ENCODE measurements at regions not wholly inside any gene's neighbourhood (a gene's known extent, or its start where the extent isn't known, plus 50 kb on each side); places are given as distances from the start of the nearest gene placed in this dataset.

GRCh38 chr22:27212617-27213177 lies 555.3 kb downstream of the MIAT start:
- DNase-seq: no peak

GRCh38 chr22:27213294-27213693 lies 555.9 kb downstream of the MIAT start:
- DNase-seq: no peak

GRCh38 chr22:27213766-27214581 lies 556.6 kb downstream of the MIAT start:
- DNase-seq: no peak

GRCh38 chr22:27214691-27215090 lies 557.3 kb downstream of the MIAT start:
- no peak for DNase-seq

- no peak for DNase-seq
Measured at GRCh38 chr22:27215871-27216270, 558.5 kb downstream of the MIAT start.

GRCh38 chr22:27216444-27216843 lies 559.1 kb downstream of the MIAT start:
- no peak for DNase-seq

GRCh38 chr22:27217154-27217553 lies 559.8 kb downstream of the MIAT start:
- DNase-seq: no peak

- DNase-seq: no peak
Measured at GRCh38 chr22:27218012-27218920, 560.9 kb downstream of the MIAT start.

- DNase-seq: no peak
Measured at GRCh38 chr22:27219036-27219435, 561.6 kb downstream of the MIAT start.

GRCh38 chr22:27220339-27220738 lies 563.0 kb downstream of the MIAT start:
- no peak for DNase-seq

GRCh38 chr22:27222178-27222577 lies 564.8 kb downstream of the MIAT start:
- no peak for DNase-seq

GRCh38 chr22:27223317-27224177 lies 566.2 kb downstream of the MIAT start:
- DNase-seq: no peak

GRCh38 chr22:27224485-27225374 lies 567.3 kb downstream of the MIAT start:
- DNase-seq: no peak

GRCh38 chr22:27226666-27227065 lies 569.3 kb downstream of the MIAT start:
- DNase-seq: no peak

- DNase-seq: no peak
Measured at GRCh38 chr22:27228771-27229170, 571.4 kb downstream of the MIAT start.

GRCh38 chr22:27230189-27230588 lies 571.4 kb downstream of the MN1 start:
- DNase-seq: no peak

GRCh38 chr22:27231266-27231665 lies 570.3 kb downstream of the MN1 start:
- DNase-seq: no peak

GRCh38 chr22:27232077-27232476 lies 569.5 kb downstream of the MN1 start:
- no peak for DNase-seq

- DNase-seq: no peak
Measured at GRCh38 chr22:27237080-27237741, 564.3 kb downstream of the MN1 start.

GRCh38 chr22:27238935-27239510 lies 562.5 kb downstream of the MN1 start:
- no peak for DNase-seq

GRCh38 chr22:27239520-27239919 lies 562.0 kb downstream of the MN1 start:
- no peak for DNase-seq

All from stimulated activated CD4-positive, alpha-beta T cell treated with anti-CD3 and anti-CD28 coated beads, Interleukin-12 subunit alpha, Interleukin-12 subunit beta, amount 100 ng/mL, for 4 hours (primary cell).